Fibroblast of lung (primary cell): ENCODE measurements at regions not wholly inside any gene's neighbourhood (a gene's known extent, or its start where the extent isn't known, plus 50 kb on each side); places are given as distances from the start of the nearest gene placed in this dataset.

Experiments used
- CTCF ChIP-seq, 2 donors: IDR thresholded peaks in 1 of 2; conservative IDR thresholded peaks in 1 of 2; 1 replicate in 1 of 2; 2 replicates in 1 of 2; pipeline ENCODE4 v1.5.1; 2011 to 2012; ENCODE audit warnings: low read length in 2 of 2, control low read depth in 1 of 2, inconsistent platforms in 1 of 2, low read depth in 1 of 2, mild to moderate bottlenecking in 1 of 2
- EZH2 ChIP-seq: IDR thresholded peaks from 2 replicates; pipeline ENCODE4 v1.5.1; 2012; ENCODE audit warnings: low read length, control low read depth, mild to moderate bottlenecking; ENCODE audit errors: missing control alignments

- TF ChIP-seq CTCF (conservative IDR thresholded peaks at IDR 0.05 in 1 of 2, IDR thresholded peaks at IDR 0.05 in 1 of 2; ENCODE audit: low read depth in 1 of 2, low read length in 2 of 2) (no peak), EZH2 (no peak)
Measured at GRCh38 chr3:82002491-82002890, 241.0 kb upstream of the GBE1 start.
